ENCODE measurements at regions not wholly inside any gene's neighbourhood (a gene's known extent, or its start where the extent isn't known, plus 50 kb on each side); places are given as distances from the start of the nearest gene placed in this dataset.

DNA sequence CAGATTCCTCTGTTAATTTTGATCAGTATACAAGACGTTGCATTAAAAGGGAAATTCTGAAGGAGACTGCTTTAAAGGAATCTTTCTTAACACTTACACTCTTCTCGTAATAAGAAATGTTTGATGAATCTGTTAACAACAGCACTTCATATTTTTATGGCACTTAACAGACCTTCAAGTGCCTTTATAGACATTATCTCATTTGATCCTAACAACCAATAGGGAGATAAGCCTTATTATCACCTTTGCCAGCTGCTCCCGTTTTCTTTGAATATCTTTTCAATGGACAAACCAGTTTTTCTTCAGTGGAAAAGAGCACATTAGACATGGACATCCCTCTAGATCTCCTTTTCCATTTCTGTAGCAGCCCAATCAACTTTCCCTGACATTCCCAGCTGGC, 653.0 kb upstream of the FAM98A start:
- TF ChIP-seq EZH2 (IDR thresholded peaks at IDR 0.05), result no peak
- TF ChIP-seq, protein P1, sequence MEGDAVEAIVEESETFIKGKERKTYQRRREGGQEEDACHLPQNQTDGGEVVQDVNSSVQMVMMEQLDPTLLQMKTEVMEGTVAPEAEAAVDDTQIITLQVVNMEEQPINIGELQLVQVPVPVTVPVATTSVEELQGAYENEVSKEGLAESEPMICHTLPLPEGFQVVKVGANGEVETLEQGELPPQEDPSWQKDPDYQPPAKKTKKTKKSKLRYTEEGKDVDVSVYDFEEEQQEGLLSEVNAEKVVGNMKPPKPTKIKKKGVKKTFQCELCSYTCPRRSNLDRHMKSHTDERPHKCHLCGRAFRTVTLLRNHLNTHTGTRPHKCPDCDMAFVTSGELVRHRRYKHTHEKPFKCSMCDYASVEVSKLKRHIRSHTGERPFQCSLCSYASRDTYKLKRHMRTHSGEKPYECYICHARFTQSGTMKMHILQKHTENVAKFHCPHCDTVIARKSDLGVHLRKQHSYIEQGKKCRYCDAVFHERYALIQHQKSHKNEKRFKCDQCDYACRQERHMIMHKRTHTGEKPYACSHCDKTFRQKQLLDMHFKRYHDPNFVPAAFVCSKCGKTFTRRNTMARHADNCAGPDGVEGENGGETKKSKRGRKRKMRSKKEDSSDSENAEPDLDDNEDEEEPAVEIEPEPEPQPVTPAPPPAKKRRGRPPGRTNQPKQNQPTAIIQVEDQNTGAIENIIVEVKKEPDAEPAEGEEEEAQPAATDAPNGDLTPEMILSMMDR (IDR thresholded peaks at IDR 0.05), result no peak
- TF ChIP-seq EZH2phosphoT487 (IDR thresholded peaks at IDR 0.05), result no peak

Measured in neural progenitor cell (in vitro differentiated cells).